ENCODE measurements at regions not wholly inside any gene's neighbourhood (a gene's known extent, or its start where the extent isn't known, plus 50 kb on each side); places are given as distances from the start of the nearest gene placed in this dataset.
"Not testable (repeated sequence)": the region's sequence is repeated elsewhere in the genome, so short reads cannot be mapped to it uniquely, and the experiment has no call there.

DNA sequence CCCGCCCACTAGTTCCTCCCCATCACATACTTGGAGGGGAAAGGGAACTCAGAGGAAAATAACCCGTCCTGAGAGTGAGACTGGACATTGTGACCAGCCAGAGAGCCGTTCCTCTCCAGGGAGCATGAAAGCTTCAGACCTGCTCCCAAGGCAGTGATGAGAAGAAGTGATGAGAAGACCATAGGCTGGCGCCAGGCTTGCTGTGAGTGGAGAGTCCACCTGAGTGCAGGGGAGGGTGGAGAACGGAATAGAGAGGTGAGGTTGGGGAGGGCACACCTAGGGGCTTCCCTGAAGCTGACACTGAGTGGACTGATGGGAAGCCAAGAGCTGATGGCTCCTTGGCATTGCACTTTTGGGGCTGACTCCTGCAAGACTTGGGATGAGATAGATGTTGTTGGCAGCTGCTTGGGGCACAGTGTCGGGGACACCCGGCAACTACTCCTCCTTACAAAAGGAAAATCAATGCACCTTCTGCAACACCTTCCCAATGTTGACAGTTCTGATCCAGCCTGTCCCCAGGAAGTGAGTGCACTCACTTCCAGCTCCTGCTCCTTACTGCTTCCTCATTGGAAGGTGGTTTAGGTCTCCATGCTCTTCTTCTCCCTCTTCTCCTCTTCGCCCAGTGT, 79.4 kb downstream of the EMX2 start:
- H3K4me3 ChIP-seq (replicated peaks in 1 of 2; ENCODE audit: low read depth in 2 of 2, low read length in 2 of 2) = no peak overlapping the region
- TF ChIP-seq, protein P1, sequence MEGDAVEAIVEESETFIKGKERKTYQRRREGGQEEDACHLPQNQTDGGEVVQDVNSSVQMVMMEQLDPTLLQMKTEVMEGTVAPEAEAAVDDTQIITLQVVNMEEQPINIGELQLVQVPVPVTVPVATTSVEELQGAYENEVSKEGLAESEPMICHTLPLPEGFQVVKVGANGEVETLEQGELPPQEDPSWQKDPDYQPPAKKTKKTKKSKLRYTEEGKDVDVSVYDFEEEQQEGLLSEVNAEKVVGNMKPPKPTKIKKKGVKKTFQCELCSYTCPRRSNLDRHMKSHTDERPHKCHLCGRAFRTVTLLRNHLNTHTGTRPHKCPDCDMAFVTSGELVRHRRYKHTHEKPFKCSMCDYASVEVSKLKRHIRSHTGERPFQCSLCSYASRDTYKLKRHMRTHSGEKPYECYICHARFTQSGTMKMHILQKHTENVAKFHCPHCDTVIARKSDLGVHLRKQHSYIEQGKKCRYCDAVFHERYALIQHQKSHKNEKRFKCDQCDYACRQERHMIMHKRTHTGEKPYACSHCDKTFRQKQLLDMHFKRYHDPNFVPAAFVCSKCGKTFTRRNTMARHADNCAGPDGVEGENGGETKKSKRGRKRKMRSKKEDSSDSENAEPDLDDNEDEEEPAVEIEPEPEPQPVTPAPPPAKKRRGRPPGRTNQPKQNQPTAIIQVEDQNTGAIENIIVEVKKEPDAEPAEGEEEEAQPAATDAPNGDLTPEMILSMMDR (IDR thresholded peaks at IDR 0.05; ENCODE audit: low read depth, low read length) = no peak
- no peak for DNase-seq (ENCODE audit: low read depth in 2 of 2)

DNA sequence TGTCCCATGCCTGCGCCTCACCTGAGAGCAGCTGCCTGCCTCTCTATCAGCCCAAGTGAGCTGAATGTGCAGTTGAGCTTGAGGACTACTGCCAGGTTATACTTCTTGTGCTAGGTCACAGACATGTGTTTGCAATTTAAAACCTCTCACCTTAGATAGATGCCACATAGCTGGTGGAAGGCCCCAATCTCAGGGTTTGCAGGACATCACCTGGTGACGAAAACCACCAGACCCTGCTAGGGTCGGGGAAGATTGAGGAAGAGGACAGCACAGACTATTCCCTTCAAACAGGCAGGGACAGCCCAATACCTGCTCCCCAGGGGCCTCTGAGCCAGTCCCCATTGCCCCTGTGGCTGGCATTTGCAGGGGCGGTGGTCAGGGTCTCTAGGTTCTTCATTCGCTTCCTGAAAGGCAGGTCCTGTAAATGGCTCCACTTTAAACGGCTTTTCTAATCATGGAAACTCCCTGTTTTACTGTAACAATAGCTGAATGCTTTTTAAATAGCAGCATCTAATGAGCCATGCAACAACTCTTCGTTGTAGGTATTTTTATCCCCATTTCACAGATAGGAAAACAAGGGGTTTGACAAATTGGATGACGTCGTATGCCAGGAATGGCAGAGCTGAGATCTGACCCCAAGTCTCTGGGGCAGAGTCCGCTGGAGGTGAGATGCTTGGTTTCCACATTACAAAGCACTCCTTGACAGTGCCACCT, 80.1 kb downstream of the EMX2 start:
- TF ChIP-seq, protein P1 (IDR thresholded peaks at IDR 0.05; ENCODE audit: low read depth, low read length) = no peak
- no peak overlapping the region for H3K4me3 ChIP-seq (replicated peaks in 1 of 2; ENCODE audit: low read depth in 2 of 2, low read length in 2 of 2)
- DNase-seq (ENCODE audit: low read depth in 2 of 2) = no peak

DNA sequence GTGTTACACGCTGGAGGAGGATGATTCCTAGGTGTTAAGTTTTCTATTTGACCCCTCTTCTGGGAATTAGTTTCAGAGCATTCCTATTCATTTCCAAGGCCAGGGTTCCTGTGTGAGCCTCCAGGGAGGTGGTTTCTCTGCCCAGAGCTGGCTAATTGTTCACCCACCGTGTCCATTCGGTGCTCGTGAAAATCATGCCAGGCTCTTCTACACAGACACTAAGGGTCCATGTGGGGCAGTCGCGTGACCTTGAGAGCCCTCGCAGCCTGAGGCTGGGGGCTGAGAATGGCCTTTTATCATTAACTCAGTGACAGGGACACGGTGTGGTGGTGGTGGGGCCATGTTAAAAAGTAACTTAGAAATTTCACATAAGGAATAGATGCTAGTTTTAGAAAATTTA, 83.7 kb downstream of the EMX2 start:
- no peak overlapping the region for H3K4me3 ChIP-seq (replicated peaks in 1 of 2; ENCODE audit: low read depth in 2 of 2, low read length in 2 of 2)
- TF ChIP-seq, protein P1 (IDR thresholded peaks at IDR 0.05; ENCODE audit: low read depth, low read length) = no peak
- DNase-seq (ENCODE audit: low read depth in 2 of 2) = no peak

DNA sequence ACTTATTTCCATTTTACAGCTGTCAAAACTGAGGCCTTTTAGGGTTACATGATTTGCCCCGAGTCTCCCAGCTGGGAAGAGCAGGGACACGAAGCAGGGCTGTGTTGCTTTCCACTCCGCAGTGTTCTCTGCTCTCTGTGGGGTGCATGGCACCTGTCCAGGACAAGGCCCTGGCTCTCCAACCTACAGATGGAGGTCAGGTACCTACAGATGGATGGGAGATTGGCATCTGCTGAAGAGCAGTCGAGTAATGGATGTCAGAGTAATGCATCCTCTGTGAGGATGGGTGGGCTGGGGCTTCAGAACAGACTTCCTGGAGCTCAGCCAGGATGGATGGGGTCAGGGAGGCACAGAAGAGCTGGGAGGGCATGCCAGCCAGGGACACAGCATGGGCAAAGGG, 85.0 kb downstream of the EMX2 start:
- no peak overlapping the region for H3K4me3 ChIP-seq (replicated peaks in 1 of 2; ENCODE audit: low read depth in 2 of 2, low read length in 2 of 2)
- no peak for DNase-seq (ENCODE audit: low read depth in 2 of 2)
- TF ChIP-seq, protein P1 (IDR thresholded peaks at IDR 0.05; ENCODE audit: low read depth, low read length) = no peak

DNA sequence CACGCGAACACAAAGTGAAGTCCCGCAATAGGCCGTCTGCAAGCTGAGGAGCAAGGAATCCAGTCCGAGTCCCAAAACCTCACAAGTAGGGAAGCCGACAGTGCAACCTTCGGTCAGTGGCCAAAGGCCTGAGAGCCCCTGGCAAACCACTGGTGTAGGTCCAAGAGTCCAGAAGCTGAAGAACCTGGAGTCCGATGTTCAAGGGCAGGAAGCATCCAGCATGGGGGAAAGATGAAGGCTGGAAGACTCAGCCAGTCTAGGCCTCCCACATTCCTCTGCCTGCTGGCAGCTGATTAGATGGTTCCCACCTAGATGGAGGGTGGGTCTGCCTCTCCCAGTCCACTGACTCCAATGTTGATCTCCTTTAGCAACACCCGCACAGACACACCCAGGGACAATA, 87.2 kb downstream of the EMX2 start:
- DNase-seq (ENCODE audit: low read depth in 2 of 2); H3K4me3 ChIP-seq (replicated peaks in 1 of 2; ENCODE audit: low read depth in 2 of 2, low read length in 2 of 2): not testable (repeated sequence)

DNA sequence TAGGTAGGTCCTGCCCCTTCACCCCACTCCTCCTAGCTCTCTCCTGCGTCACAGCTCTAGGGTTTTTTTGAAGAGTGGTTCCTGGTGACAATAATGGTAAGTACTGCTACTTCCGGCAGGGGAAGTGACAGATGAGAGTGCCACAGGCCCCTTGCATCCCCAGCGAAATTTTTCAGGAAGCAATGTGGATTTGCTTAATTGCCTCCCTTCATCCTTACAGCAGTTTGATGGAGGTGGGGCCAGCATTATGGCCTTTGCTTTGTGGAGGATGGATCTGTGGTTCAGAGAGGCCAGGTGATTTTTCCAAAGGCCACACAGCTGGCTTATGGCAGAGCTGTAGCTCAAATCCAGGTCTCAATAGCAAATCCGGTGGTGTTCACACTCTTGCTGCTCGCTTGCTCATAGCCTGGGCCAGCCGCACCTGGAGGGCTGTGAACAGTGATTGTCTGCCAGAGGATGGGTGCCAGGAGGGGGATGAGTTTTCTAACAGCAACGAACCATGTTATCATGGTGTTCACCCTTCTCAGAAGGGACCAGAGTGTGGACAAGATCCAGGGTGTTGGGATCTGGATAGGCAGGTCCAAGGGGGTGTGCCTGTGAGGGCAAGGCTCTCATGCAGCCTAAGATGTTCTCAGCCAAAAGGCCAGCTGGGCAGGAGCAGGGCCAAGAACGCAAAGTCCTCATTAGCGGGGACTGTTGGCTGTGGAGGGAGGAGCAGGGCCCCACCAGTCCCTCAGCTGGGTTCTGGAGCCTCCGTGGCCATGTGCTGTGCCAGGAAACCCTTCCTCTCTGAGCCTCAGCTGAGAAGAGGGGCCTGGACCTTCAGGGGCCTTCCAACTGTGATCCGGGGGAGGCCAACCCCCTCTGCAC, 89.0 kb downstream of the EMX2 start:
- TF ChIP-seq, protein P1 (IDR thresholded peaks at IDR 0.05; ENCODE audit: low read depth, low read length) = no peak
- no peak overlapping the region for H3K4me3 ChIP-seq (replicated peaks in 1 of 2; ENCODE audit: low read depth in 2 of 2, low read length in 2 of 2)
- no peak for DNase-seq (ENCODE audit: low read depth in 2 of 2)

DNA sequence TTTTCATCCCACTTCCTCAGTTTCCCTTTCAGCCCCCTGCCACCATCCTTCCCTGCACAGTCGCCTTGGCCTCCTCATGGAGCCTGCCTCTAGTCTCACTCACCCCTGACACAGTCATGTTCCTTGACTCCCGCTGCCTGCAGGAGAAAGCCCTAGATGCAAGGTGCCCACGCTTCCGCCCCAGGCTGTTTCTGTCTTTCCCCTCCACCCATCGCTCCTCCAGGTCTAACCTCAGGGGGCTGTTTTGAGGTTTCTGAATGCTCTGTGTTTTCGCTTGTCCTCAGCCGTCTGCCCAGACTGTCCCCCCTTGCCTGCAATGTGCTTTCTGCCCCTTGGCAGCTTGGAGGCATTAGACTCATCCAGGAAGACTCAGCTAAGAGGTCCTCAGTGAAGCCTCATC, 89.9 kb downstream of the EMX2 start:
- DNase-seq (ENCODE audit: low read depth in 2 of 2) = no peak
- TF ChIP-seq, protein P1 (IDR thresholded peaks at IDR 0.05; ENCODE audit: low read depth, low read length) = no peak
- no peak overlapping the region for H3K4me3 ChIP-seq (replicated peaks in 1 of 2; ENCODE audit: low read depth in 2 of 2, low read length in 2 of 2)

Measured in cardiac fibroblast (primary cell).